ENCODE measurements at regions not wholly inside any gene's neighbourhood (a gene's known extent, or its start where the extent isn't known, plus 50 kb on each side); places are given as distances from the start of the nearest gene placed in this dataset.
"Not testable (repeated sequence)": the region's sequence is repeated elsewhere in the genome, so short reads cannot be mapped to it uniquely, and the experiment has no call there.

DNA sequence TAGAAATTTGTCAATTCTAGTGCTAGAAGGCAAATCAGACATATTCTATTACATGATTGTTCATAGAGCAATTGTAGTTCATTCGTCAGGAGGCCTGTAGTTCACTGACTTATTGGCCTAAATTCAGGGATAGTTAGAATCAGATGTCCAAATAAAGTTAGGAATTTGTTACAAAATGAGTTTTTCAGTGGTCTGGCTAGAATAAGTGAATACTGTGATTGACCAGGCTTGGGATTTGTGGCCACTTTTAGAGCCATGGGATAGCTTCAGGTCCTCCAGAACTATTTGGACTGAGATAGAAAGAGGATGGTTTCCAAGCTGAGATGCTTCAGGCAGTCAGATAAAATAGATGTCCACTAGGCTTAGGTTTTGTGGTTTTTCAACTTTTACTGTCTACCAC, 199.1 kb upstream of the MPDZ start:
- no peak for DNase-seq

DNA sequence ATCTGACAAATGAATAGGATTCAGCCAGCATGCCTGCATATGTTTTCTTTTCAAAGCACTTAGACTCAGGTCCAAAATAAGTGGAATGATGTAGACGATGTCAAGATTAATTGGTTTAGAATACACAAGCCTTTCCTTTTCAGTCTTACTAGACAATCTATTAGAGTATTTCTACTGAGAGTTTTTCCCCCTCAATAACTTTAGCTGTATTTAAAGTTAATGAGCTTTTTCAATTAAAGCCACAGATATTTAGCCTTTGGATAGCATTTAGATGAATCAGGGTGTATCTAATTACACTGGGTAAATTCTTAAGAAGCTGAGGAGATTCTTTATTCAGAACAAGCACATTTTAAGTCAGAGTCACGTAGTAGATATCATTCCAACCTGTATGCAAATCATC, 198.7 kb upstream of the MPDZ start:
- no peak for DNase-seq

DNA sequence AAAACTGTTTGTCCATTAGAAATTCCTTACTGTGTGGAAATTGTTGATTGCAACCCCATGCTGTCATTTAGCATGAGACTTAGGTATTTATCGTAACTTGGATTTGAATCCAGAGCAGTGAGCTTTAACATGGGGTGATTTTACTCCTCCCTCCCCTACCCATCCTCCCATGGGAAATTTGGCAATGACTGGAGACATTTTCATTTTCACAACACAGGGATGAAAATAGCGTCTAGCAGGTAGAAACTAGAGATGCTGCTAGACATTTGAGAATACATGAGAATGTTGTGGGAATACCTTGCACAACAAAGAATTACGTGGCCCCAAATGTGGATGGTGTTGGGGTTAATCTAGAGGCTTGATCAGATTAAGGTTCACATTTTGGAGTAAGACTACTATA, 191.3 kb upstream of the MPDZ start:
- no peak for DNase-seq

DNA sequence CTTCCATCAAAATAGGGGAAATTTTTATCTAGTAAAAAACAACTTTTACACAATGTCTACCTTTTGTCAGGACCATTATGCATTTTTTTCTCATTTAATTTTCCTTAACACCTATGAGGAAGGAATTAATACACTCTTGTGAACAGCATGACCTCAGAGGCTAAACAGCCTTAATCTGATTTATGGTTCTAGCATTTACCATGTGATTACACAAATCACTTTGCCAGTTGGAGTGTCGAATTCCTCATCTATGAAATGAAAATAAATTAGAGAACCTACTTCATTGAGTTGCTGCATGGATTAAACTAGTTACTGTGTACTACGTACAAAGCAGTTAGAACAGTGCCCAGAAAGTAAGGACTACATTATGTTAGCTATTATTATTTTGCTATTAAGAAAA, 187.7 kb upstream of the MPDZ start:
- no peak for DNase-seq

DNA sequence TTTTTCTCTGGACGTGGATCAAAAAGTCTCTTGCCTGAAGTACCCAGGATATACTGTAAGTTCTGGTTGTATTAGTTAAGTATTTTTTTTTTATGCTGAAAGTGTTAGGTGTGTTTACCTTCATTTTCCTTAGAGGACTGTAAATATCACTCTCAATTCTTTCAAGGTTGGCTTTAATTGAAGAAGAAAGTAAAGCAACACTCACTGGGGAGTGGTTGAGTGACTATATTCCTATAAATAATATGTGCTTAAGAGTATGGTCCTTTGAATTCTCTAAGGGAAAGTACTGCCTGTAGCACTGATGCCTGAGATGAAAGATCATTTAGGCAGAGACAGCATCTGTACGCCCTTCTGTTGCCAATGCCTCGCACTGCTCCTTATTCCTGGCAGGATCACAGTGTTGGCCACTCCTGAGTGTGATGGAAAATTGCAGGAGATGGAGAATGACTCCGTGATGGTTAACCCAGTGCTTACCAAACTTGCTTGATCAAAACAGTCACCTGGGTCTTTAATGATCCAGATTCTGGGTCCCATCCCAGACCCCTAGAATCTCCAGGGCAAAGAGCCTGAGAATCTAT, 182.0 kb upstream of the MPDZ start:
- peak; percentile 100 for DNase-seq

DNA sequence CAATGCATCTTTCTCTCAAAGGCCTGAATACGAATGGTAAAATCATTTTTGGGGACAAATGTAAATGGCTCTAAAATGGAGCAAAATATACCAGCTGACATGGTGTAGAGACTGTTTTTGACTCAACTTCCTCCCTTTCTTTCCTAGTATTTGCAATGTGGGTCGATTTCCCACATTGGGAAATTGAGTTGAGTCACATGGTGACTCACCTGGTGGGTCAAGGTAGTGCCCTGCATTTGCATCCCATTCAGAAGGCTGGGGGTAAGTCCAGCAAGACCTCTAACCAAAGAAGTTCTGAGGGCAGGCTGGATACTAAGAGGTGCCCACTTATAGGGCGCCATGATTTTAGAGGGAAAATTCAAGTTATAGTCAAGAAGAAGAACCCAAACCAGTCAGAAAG, 179.6 kb upstream of the MPDZ start:
- no peak for DNase-seq

DNA sequence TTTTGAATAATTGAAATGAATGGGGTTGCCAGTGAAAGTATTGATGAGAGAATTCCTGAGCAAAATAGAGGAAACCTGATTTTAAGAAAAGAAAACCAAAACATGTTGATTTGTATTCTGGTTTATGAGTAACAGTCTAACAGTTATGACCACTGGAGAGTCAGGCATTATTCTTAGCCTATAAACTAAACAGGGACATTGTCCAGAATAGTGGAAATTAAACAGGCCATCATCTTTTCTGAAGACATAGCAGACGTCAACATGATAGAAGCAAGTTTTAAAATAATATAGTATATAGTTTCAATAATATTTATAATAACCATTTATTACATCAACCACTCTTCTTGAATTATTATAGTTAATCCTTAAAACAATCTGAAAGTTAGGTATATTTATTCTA, 178.3 kb upstream of the MPDZ start:
- no peak for DNase-seq

DNA sequence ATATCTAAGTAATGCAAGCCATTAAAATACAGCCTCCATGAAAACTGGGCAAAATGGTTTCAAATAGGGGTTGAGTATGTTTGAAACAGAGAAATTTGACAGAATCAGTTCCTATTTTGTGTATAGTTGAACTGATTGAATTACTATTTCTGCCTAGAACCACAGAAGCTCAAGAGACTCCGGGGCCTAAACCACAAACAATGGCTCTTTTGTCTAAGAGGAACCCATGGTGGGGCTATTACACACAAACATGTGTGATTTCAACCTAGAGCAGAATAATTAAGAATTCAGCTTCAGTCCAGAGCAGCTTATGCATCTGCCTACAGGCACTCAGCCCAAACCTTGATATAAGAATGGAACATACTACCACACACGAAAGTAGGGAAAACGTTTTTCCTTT, 171.2 kb upstream of the MPDZ start:
- no peak for DNase-seq

DNA sequence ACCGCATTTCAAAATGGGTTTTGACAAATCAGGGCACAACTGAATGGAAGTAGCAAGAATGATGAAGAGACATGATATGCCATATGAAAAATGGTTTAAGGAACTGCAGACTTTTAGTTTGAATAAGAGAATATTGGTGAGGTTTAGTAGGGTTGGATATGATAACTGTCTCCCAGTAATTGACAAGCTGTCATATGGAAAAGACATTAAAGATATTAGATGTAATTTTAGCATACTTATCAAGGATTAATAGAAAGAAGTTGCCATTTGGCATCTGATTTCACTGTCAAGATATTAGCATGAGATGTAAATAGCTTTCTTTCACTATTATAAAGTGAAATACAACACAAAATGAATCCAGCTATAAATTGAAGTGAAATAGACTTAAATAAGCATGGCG, 169.0 kb upstream of the MPDZ start:
- no peak for DNase-seq

DNA sequence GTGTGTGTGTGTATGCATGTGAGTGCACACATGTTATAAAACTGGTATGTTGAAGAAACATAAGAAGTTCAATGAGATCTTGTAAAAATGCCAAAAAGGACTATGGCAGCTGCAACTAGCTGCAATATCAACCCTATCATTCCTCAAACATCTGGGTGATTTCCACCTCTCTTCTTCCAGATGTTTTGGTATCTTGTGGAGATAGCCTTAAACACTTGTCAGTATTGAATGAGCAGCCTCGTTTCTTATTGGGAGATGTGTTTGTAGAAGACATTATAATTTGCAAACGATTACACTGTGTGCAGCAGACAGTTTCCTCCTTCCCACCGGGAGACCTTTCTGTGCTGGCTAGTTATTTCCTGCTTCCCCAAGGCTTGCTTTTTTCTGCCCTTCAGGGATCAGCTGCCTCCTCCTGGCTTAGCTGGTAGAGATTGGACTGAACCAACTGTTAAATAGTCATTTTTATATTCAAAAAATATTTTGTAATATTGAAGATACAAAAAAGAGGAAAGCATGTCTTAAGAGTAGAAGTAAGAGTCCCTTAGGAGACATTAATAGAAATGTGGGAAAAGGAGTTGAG, 168.4 kb upstream of the MPDZ start:
- DNase-seq = peak in 1 of 2 experiments; percentile 90

DNA sequence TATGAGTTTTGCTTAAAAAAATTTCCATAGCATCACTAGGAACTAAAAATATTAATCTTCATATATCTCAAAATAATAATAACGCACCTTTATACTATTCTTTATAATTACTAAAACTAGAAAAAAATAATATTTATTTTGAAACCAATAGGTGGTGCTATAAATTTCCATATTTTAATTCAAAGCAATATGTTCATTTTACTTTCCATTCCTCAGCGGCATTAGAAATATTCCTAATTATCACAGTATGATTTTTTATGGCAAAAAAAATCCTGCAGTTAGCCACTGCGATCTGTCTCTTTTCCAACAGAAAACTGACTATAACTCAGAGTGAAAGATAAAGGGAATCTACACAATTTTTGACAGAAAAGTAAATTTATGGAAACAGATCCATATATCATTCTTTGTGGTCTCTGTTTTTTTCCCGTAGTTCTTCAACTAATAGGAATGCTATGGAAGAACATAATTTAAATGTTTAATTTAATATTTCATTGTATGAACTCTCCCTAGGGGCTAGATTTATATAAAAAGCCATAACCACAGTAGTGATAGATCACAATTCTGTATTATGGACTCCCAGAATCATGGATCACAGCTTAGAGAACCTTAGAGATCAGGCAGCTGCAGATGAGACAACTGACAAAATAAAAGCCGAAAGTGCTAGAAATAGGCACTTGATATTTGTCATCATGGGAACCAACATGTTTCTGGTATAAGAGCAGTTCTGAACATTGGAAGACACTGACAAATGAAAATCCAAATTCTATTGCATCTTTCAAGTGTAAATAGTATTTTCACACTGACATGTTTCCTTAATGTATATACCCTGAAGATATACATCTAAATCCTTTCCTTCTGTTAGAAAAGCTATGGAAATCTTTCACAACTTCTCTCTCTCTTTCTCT, 167.7 kb upstream of the MPDZ start:
- DNase-seq = peak in 1 of 2 experiments; percentile 83

DNA sequence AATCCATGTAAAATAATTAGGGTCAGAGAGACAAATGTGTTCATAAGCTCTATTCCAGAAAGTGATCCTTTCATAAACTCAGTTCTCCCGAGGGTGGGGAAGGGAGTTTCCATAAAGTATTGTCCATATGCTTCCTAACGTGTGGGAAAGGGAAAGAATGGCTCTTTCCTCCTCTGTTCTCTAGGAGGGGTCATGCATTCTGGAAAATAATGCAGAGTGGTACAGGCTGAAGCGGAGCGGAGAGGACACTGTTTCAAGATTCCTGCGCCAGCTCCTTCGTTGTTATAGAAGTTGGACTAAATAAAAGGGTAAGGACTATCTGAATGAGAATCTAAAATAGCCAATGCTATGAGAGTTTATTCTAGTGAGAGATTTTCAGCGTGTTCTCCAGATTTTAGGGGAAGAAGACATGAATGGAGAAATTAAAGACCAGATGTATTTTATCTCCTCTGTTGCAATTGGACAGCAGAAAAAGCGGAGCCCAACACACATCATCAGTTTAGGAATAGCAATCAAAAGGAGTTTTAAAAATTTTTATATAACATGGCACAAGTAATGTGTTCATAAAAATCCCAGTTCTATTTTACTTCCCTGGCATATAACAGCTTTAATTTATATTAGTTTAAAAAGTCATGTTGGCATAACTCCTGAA, 166.9 kb upstream of the MPDZ start:
- DNase-seq = peak in 1 of 2 experiments; percentile 91

DNA sequence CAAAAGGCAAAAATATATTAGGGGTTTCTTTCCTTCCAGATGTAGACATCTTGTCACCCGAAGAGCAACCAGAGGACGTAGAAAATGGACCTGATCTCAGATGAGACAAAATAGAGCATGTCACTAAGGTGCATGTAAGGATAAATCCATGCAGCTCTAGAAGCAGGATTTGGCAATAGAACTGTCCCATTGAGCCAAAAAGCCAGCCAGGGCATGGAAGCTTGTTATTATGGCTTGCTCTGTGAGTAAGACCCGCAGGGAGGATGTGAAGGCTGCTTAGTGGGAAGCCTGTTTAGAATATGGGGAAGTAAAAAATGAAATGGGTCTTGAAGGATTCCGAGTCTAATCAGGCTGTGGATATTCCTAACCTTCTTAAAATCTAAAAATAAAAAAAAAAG, 165.6 kb upstream of the MPDZ start:
- DNase-seq = peak; percentile 100

DNA sequence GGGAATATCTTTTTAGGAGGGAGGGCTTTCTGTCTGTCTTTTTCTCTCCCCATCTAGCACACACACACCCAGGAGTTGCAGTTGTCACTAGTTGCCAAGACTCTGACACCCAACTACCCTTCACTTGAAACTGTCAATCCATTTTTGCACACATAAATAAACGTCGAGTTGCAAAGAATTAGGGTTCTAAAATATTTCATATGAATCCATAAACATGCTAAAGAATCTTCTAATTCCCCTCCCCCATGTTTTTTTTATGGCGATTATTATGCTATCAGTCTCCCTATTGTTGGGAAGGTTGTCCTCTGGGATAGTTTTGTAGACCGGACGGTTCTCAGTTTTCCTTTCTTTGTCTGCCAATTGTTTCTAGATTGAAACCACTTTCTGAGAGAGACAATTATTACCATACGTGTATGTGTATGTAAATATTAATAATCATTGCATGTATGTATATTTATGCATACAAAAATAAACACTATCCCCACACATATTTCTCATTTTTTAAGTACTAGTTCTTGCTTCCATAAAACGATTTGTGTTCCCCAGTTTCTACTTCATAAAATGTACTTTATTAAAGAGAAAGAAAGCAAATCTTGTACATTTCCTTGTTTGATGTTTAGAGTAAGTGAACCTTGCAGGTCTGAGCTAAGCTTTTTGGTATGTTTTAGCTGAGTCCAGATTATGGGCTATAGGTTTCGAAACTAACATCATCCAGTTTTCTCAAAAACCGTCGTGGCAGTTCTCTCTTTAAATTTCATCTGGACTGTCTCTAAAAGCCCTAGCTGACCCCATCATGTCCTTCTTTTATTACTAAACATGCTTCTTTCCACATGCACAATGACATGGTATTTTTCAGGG, 165.0 kb upstream of the MPDZ start:
- DNase-seq = peak; percentile 95 to 100

DNA sequence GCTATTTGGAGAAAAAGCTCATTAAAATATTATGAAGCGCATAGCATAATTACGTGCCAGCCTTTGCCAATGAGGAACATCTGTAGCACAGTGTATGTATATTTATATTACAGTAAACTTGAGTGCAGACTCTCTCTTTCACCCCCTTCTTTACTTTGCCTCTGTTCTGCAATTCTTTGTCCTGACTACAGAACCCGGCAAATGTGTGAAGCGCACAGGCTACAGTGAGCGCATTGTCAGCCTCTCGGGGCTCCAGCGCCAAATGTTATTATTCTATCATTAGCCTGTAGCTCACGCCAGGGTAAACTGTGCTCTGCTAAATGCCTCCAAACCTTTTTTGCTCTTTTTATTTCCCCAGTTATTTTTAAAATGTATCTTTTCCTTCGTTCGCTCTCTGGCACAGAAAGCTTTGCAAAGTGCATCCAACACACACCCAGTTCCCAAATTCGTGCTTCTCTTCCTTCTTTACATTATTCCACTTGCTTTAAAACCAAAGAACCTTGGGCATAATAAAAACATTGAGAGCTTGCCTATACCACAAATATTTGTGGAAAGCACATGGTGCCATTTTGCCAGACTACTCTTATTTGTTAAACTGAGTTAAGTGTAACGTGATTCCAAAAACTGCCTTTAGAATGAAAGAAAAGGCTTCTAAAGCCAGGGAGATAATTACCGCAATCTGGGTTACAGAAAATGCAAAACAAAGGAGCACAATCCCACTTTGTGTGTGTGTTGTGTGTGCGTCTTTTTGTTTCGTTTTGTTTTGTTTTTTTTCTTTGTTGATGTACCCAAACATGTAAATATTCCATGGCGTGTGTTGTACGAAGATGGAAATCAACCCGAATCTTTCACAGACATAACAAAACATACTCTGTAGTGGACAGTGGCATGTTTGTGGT, 164.1 kb upstream of the MPDZ start:
- DNase-seq = peak; percentile 99 to 100

DNA sequence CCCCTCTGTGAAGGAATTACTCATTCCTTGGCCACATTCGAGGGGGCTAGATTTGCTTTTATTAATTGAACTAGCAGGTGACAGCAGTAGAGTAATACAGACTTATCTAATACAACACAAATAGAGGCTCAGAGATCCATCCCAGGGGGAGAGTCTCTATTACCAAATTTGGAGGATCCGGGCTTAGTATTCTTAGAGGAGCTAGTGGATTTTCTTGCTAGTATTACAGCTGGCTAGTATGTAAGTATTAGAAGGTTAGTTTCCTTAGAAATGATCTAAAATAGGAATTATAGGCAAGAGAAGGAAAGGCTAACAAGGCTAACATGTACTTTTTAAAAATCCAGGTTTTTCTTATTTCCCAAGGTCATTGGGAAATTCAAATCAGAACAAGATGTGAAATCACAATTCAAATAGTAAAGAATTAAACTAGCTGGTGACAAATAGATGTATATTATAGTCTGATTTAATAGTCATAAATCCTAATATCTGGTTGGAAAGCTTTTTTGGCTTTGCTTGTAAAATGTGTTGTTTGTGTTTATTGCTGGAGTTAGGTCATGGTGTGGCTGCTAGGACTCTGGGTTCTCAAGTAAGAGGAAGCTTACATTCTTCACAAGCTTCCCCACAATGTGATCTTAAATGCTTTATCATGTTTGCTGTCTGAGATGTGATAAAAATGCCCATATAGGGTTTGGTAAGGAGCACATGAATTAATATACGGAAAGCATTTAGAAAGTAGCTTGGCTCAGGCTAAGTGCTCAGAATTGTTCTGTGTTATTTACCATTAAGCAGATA, 160.4 kb upstream of the MPDZ start:
- DNase-seq = peak in 1 of 2 experiments; percentile 74

DNA sequence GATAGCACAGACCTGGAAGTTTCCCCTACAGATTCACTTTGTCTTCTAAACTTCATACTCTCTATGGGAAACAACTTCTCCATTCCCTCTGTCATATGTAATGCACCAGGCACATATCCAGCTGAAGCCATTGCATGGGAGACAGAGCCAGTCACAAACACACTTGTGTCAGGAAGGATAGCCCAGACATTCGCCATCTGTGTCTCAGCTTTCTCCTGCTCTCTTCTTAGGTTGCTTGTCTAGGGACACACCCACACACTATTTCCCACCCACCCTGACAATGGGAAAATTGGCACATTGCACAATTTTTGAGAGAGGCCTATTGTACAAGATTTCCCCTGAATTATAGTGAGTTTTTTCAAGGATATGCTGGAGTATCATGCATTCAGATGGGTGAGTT, 158.4 kb upstream of the MPDZ start:
- peak in 1 of 2 experiments; percentile 99 for DNase-seq

DNA sequence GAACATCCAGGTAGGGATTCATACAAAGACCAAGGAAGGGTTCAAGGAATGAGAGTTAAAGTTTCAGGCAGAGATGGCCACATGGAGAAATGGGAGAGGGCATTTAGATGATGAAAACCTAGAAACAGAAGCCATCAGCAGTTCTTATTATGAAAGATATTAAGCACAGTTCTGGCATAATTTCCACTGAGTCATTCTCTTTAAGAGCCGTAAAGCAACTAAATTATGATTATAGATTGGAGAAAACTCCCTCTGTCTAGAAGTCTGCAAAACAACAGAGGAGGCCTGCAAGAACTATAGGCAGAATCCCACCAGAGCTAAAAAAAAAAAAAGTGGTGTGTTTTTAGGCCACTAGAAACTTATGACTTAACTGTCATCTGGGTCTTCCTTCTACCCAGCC, 157.1 kb upstream of the MPDZ start:
- DNase-seq = peak in 1 of 2 experiments; percentile 86

DNA sequence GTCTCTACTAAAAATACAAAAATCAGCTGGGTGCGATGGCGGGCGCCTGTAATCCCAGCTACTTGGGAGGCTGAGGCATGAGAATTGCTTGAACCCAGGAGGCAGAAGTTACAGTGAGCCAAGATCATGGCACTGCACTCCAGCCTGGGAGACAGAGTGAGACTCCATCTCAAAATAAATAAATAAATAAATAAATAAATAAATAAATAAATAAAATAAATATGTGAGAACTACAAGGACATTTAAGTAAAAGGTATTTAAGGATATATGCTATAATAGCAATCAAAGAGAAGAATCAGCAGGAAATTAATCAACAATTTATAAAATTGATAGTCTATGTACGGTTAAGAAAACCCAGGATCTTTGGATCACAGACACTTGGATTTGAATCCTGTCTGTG, 154.0 kb upstream of the MPDZ start:
- not testable (repeated sequence) for DNase-seq

DNA sequence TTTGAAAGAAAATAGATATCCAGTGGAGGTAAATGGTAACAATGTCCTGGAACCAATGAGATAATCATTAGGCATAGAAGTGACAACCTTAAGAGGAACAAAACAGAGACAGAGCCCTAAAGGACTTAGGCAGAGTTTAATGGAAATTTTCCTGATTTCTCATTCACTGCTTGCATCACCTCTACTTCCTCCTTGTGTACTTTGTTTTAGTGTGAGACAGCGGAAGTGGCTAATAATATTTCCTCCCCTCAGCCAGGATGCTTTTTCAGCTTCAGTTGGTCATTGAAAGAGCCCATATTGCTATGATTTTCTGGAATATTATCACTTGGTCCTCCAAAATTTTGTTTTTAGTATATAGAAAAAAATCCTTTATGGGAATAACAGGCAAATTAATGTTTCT, 153.4 kb upstream of the MPDZ start:
- peak in 1 of 2 experiments; percentile 70 for DNase-seq

DNA sequence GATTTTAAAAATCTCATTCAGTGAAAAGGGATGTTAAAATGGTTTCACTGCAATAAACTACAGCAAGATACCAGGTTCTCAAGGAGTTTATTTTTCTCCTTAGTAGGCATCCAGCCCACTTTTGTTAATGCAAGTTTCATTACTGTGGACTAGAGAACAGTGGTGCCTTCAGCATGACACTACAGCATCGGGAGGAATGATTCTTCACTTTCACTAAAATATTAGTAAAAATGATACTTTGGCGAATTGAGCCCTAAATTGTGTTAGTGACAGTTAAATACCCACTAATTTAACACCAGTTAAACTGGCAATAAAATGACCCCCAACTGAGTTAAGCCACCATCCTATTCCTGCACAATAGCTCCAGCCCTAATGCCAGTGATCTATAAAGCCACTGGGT, 152.2 kb upstream of the MPDZ start:
- DNase-seq = peak in 1 of 2 experiments; percentile 81

All from NCI-H446 (cell line).